IMR-90 (cell line): ENCODE measurements at regions not wholly inside any gene's neighbourhood (a gene's known extent, or its start where the extent isn't known, plus 50 kb on each side); places are given as distances from the start of the nearest gene placed in this dataset.

Experiments
- BHLHE40 ChIP-seq: fragments of 150-350 bp; IDR thresholded peaks from 2 replicates; pipeline ENCODE4 v1.6.1; 2016; ENCODE audit warnings: mild to moderate bottlenecking, low read depth, low read length
- CEBPB ChIP-seq: IDR thresholded peaks from 2 replicates; pipeline ENCODE4 v1.6.1; 2012; ENCODE audit warnings: low read depth, low read length, improper control_type of control experiment
- CTCF ChIP-seq: conservative IDR thresholded peaks from 2 replicates; pipeline ENCODE4 v1.5.1; 2012; ENCODE audit warnings: mild to moderate bottlenecking, low read depth, low read length, improper control_type of control experiment
- ELK1 ChIP-seq: fragments of 150-350 bp; IDR thresholded peaks from 2 replicates; pipeline ENCODE4 v1.6.1; 2016; ENCODE audit warnings: low read depth, mild to moderate bottlenecking, low read length, moderate library complexity, borderline replicate concordance
- FOS ChIP-seq: fragments of 150-350 bp; IDR thresholded peaks from 2 replicates; pipeline ENCODE4 v1.6.1; 2016; ENCODE audit warnings: low read depth, low read length
- MAFK ChIP-seq: IDR thresholded peaks from 2 replicates; pipeline ENCODE4 v1.6.1; 2012; ENCODE audit warnings: low read depth, low read length, improper control_type of control experiment
- NFE2L2 ChIP-seq: fragments of 150-350 bp; IDR thresholded peaks from 2 replicates; pipeline ENCODE4 v1.6.1; 2016; ENCODE audit warnings: low read depth, mild to moderate bottlenecking, low read length
- POLR2A ChIP-seq: IDR thresholded peaks from 2 replicates; pipeline ENCODE4 v1.6.1; 2012; ENCODE audit warnings: mild to moderate bottlenecking, low read depth, low read length
- RAD21 ChIP-seq: IDR thresholded peaks from 2 replicates; pipeline ENCODE4 v1.6.1; 2012; ENCODE audit warnings: low read length, improper control_type of control experiment
- SMC3 ChIP-seq: fragments of 150-350 bp; IDR thresholded peaks from 2 replicates; pipeline ENCODE4 v1.6.1; 2016; ENCODE audit warnings: low read depth, mild to moderate bottlenecking, antibody characterized with exemption, low read length, moderate library complexity
- TF ChIP-seq, protein P1 (sequence below): fragments of 150-350 bp; IDR thresholded peaks from 2 replicates; pipeline ENCODE4 v1.6.1; 2017; ENCODE audit warnings: mild to moderate bottlenecking, antibody characterized with exemption, low read length, low read depth

DNA sequence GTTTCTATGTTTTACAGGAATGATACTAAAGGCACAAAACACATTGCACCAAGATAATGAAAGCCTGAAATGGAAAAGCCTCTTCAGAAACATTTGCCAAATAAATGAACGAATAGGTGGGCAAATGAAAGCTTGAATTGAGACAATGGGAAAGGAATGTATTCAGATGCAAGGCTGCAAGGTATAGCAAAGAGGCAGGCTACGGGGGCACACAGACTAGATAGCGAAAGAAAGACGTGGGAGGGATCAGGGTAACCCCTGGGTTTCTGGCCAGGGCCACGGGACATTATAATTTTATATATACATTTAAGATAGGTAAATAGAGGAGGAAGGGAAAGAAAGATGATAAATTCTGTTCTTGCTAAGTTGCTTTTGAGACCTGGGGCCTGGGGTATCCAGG lies 95.9 kb upstream of the NLGN1 start:
- TF ChIP-seq ELK1 (no peak), BHLHE40 (no peak), SMC3 (no peak), CTCF (no peak), POLR2A (no peak), CEBPB (no peak), MAFK (no peak), FOS (no peak), NFE2L2 (no peak), RAD21 (no peak)
- TF ChIP-seq, protein P1, sequence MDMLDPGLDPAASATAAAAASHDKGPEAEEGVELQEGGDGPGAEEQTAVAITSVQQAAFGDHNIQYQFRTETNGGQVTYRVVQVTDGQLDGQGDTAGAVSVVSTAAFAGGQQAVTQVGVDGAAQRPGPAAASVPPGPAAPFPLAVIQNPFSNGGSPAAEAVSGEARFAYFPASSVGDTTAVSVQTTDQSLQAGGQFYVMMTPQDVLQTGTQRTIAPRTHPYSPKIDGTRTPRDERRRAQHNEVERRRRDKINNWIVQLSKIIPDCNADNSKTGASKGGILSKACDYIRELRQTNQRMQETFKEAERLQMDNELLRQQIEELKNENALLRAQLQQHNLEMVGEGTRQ: no peak
